Stimulated activated CD4-positive, alpha-beta T cell treated with anti-CD3 and anti-CD28 coated beads, Interleukin-4, amount 100 ng/mL, for 48 hours (primary cell): ENCODE measurements at regions not wholly inside any gene's neighbourhood (a gene's known extent, or its start where the extent isn't known, plus 50 kb on each side); places are given as distances from the start of the nearest gene placed in this dataset.
"Not testable (repeated sequence)": the region's sequence is repeated elsewhere in the genome, so short reads cannot be mapped to it uniquely, and the experiment has no call there.

Experiments
- DNase-seq, 2 donors: peaks; one replicate each; pipeline ENCODE4 v3.0.0-alpha.2; 2020; ENCODE audit warnings: low read depth in 2 of 2

DNA sequence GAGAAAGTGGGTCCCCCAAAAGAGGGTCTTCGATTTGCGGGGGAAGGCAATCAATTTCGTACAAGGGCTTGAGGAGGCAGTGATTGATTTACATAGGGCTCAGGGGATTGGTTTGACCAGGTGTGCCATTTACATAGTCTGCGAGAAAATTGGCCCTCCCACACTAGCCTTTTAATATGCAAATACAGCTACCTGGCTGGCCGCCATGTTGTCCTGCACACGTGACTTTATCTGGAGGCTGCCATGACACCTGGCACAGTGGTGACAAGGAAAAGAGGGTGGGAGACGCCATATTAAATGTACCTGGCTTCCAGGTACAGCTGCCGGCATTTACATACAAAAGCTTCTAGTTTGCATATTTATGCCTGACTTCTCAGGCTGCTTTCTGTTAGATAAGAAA, 1577.2 kb upstream of the LRRTM3 start:
- no peak for DNase-seq

DNA sequence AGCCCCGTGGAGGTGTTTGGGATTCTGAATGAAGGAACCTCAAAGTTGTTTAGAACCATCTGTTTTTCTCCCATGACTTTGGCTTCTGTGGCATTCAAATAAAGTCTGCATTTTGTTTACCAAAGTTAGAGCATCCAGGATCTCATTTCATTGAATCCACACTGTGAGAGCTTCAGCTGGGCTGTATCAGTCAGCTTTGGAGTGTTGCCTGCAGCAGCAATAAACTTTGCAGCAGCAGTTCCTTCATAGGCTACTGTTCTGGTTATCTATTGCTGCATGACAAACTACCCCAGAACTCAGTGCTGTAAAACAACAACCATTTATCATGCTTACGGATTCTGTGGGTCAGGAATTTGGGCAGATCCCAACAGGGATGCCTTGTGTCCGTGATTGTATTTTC, 1575.2 kb upstream of the LRRTM3 start:
- no peak for DNase-seq

DNA sequence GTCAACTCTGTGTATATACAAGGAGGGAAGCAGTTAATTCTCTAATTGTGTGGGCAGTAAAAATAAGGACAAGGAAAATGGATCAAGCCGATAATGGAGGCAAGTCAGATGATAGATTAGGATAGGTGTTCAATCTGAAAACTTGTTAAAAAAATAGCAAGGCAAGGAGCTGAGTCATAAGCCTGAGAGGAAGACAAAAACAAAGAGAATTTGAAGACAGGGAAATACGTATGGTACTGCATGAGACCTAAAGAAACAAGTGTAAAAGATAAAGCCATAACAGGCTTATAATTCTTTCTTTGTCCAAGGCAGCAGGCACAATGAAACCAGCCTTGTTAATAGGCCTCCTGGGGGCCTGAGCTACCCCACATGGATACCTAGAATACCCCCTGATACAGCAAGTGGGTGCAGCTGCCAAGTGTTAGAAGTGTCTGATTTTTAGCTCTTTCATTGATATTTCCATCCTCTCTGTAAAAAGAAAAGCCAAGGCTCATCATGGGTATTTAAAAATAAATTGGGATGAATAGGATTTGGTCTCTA, 1570.6 kb upstream of the LRRTM3 start:
- DNase-seq = no peak

DNA sequence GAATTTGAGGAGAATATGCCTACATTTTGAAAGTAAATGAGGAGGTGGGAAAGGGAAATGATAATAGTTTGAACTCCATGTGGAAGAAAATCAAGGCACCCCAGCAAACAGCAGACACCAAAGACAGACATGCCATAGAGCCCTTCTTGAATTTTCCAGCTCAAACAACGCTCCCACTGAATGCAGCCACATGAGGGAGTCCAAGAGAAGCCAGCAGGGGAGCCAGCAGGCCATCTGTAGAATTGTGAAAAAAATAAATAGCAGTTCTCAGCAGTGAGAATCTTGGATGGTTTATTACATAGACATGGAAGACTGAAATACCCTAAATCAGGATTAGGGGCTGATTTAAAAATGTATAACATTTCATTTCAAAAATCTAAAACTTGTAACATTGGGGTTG, 1567.3 kb upstream of the LRRTM3 start:
- DNase-seq = no peak

DNA sequence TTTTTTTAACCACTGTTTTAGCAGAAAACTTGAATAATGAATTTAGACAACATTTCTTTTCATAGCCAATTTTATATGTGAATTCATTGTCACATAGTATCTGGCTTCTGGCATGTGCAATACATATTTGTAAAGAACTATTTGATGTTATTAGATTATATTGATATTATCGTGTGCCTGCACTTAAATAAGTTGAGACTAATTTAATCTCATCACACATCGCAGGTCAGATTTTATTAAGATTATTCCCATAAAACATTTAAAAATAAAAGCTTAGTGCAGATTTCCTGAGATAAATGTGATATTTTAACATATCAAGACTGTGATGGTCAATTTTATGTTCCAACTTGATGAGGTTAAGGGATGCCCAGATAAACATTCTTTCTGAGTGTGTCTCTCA, 1565.3 kb upstream of the LRRTM3 start:
- no peak for DNase-seq

DNA sequence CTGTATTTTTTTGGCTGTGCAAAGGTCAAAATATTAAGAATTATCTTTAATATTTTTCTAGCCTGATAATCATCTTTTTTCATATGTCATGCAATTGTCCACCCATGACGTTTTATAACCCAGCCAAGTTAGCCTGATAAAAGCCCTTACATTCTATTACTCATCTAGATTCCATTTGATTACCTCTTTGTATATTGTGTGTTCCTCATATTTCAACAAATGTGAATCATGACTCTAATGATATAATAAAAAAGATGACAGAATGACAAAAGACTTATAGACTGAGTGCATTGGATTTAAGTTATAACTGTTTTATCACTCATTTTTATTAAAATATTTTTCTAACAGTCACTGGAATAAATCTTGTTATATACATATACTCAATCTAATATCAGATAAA, 1560.0 kb upstream of the LRRTM3 start:
- DNase-seq = no peak

DNA sequence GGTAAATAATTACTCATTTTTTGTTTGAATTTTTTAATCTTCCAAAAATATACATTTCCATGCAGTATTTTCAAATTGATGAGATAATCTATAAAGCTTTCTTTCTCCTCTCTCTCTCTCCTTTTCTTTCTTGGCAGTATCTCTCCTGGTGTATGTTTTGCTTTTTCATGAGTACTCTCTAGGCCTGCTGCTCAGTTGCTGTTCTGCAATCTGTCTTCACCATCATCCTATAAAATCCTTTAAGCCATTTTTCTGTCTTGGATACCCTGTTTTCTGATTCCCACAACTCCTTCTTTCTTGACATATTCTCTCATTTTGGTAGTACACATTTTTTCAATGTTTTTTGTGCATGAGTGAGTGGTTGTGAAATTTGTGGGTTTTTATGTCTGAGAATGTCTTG, 1558.1 kb upstream of the LRRTM3 start:
- no peak for DNase-seq

DNA sequence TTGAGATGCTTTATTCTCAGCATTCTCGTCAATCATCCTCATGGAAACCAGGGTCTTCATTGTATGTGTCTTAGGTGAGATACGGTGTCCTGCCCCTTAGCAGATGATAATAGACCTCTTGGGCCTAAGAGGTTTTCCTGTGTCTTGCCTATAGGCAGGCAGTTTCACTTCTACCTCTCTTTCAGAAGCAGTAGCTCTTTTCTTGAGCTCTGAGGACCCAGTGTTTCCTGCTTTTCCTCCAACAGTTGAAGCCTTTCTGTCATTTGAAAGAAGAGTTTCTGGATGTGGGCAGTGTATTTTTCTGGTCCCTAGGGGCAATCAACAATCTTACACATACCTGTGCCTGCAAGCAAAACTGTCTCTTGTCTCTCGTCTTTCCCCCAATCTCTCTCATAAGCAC, 1550.3 kb upstream of the LRRTM3 start:
- no peak for DNase-seq

DNA sequence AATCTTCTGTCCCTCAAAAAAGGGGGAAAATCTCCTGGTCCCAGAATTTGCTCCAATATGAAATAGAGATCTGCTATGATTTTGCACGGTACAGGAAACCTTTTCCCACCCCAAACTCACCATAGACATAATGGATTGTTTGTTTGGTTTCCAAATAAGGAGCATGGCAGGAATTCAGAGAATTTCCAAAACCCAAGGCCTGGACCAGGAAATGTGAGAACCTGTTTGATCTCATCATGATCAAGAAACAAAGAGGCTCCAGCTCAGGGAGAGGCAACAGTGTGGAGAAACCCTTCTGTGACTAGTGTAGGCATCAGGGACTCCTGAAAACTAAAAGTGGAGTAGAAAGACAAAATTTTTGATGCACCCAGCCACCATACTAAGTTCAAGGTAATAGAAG, 1548.1 kb upstream of the LRRTM3 start:
- DNase-seq = no peak

DNA sequence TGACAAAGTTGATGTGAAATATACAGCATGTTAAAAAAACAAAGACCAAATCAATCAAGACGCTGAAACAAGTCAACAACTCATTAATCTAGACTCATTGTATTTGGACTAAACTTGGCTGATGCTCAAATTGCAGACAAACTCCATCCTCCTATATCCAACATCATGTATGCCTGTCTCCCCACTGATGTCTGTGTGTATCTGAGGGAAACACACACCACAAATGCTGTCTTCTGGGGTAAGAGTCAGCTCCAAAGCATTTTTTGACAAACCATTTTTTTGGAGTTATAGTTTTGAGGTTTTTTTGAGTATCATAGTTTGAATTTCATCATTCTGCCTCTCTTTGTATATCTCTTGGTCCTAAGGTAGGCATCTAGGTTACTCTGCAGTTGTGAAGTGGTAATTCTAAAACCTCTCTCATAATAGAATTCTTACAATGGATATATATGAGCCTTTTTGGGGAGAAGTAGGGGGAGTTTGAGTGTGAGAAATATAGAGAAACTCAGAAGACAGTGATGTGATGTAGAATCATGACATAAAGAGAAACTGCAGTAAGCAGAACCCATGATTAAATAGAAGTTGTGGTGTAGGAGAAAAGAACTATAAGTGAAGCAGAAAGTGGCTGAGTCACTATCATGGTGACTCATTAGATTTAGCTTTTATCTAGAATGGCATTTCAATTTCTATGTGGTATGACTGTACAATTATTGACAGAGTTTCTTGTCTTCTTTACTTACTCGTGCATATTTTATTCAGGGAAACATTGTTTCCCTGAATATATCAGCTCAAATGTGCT, 1531.1 kb upstream of the LRRTM3 start:
- no peak for DNase-seq

DNA sequence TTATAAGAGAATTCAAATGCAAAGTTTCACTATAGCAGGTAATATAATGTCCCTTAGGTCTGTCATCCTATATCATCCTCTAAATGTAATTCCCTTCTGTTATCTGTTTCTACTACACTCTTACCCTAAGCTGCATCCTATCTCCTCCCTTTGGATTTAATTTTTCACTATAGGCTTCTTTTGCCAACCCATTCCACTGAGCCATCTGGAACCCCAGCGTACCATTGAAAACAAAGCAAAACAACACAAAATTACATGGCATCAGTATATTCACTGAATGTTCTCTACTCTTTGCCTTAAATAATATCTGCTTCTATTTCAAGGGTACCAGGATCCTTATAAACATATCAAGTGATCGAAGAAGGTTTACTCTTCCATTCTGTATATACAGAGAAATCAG, 1530.2 kb upstream of the LRRTM3 start:
- DNase-seq = no peak

DNA sequence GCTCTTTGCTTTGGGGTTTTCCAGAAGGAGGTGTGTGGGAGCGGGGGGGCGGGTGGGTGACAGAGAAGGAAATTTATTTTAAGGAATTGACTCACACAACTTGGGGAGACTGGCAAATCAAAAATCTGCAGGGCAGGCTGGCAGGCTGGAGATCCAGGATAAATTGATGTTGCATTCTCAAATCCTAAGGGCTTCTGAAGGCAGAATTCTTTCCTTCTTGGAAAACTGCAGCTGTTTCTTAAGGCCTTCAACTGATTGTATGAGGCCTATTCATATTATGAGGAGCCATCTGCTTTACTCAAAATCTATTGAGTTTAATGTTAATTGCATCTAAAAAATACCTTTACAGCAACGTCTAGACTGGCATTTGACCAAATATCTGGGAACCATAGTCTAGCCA, 1528.8 kb upstream of the LRRTM3 start:
- DNase-seq = no peak

DNA sequence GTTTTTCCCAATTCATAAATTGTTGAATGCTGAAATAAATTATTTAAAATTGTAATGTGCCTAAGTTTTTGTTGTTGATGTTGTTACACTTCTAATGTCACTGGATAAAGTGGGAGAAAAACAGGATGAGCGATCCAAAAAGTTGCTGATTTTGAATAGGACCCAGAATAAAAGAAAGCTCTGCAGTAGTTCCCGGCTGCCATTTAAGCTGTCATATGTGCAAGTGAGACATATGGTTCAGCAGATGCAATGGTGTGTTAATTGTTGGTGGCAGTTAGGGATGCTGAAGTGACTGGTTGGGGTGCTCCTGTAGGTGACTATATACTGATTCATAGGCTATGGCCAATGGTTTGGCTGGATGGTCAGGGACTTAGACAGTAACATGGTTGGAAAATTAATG, 1517.4 kb upstream of the LRRTM3 start:
- no peak for DNase-seq

DNA sequence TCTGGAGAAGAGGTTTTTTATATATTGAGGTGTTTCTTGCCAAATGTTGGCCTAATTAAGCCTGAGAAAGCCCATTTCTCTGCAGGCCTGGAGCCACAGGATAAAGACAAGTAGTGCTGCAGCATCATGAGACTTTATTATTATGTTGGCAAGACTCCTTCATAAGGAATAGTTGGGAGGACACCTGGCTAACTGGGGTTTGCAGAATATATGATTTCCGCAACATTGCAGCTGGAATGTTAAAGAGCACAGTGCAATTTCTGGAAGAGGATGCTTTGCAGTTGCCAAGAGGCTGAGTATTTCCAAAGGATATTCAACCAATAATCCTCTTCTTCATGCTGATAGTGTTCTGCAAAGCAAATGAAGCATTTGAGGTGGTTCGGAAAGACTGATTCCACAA, 1512.8 kb upstream of the LRRTM3 start:
- no peak for DNase-seq

DNA sequence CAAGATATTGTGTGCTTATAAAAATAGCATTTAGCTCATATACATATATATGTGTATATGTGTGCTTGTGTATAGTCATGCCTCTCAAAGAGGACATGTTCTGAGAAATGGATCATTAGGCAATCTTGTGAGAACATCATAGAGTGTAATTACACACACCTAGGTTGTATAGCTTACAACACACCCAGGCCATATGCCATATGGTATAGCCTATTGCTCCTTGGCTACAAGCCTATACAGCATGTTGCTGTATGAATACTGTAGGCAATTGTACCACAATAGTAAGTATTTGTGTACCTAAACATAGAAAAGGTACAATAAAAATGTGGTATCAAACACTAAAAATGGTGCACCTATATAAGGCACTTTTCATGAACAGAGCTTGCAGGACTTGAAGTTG, 1510.5 kb upstream of the LRRTM3 start:
- no peak for DNase-seq

DNA sequence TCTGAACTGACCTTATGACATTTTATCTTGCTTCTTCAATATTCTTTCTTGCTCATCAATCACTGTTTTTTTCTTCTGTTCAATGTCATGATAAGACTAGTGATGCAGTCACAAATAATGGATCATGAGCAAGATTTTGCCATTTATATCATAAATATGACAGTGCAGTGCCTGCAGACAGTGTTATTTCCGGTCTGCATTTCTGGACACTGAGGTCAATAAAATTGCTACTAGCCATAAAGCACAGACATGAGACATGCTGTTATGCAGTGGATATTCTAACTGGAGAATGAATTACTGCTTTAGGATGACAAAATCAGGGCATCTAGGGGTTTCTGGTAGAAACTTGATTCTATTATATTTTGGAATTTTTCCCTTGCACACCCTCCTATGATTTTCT, 1509.7 kb upstream of the LRRTM3 start:
- no peak for DNase-seq

DNA sequence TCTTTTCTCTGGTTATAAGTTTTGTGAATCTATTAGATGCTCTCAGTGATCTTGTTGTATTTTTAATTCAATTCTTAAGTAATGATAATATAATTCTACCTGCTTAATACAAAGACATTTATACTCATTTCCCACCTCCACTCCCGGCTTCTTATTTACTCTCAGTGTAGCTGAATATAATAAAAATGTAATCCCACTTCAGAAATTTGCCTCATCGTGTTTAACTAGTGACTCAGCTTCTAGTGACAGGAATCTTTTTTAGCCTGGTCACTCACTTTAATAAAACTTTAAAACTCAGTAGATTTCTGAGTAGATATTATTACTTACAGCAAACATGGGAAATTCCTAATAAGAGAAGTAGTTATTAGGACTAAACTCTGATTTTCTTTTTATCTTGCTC, 1506.2 kb upstream of the LRRTM3 start:
- no peak for DNase-seq

DNA sequence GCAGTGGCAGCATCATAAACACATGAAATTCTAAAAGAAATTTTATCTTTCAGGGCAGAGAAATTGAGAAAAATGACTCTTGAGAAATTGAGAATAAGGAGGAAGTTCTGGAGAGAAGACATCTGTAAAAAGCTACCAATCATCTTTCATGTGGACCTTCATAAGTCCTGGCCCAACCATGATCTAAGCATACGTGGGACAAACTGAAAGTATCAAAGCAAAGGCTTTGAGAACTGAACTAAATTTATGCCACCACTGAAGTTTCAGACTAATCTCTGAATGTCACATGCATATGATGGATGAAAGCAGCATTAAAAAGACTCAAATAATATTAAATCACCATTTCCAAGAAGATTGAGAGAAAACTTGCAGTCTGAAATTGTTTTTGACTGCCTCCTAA, 1502.8 kb upstream of the LRRTM3 start:
- no peak for DNase-seq

DNA sequence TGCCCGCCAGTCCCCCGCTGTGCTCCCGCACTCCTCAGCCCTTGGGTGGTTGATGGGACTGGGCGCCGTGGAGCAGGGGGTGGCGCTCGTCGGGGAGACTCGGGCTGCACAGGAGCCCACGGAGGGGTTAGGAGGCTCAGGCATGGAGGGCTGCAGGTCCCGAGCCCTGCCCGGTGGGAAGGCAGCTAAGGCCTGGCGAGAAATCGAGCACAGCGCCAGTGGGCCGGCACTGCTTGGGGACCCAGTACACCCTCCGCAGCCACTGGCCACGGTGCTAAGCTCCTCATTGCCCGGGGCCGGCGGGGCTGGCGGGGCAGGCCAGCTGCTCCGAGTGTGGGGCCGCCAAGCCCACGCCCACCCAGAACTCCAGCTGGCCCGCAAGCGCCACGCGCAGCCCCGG, 1496.5 kb upstream of the LRRTM3 start:
- DNase-seq = not testable (repeated sequence)

DNA sequence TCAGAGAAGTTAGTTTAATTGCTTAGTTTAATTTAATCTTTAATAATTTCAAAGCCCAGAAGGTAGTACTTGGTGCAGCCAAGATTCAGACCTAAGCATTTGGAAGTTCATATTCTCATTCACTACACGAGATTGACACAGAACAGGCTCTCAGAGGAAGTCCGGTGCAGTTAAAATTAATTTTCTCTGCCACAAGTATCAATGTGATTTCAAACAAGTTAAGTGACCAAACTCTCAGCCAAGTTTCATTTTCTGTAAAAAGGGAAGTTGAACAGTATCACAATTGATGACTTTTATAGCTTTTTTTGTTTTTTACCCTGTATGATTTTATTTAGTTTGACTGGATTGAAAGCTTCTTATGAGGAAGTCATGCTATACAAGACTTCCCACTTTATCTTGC, 1494.9 kb upstream of the LRRTM3 start:
- no peak for DNase-seq

DNA sequence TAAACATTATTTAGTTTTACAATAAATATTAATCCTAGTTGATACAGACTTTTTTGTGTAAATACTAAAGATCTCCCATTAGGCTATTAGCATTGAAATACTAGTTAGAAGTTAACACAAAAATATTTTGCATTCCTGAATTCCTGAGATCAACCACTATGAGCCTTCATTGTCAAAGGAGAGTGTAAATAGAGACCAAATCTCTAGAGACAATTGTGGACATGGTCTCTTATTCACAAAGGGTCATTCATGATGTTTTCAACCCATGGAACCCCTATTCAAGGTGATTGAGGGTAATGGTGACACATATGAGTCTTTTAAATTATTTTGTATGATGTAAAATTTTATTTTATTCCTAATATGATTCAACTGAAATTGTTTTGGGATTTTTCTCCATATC, 1454.8 kb upstream of the LRRTM3 start:
- DNase-seq = no peak

DNA sequence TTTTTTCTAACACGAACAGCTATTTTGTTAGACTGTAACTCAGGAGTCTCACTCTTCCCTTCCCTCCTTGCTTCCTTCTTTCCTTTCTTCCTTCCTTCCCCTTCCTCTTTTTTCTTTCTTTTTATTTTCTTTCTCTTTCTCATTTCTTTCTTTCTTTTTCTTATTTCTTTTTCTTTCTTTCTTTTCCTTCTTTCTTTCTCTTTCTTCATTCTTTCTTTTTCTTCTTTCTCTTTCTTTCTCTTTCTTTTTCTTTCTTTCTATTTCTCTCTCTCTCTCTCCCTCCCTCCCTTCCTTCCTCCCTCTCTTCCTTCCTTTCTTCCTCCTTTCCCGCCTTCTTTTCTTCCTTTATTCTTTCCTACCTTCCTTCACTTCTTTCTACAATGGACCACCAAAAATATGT, 1443.0 kb upstream of the LRRTM3 start:
- DNase-seq = no peak

DNA sequence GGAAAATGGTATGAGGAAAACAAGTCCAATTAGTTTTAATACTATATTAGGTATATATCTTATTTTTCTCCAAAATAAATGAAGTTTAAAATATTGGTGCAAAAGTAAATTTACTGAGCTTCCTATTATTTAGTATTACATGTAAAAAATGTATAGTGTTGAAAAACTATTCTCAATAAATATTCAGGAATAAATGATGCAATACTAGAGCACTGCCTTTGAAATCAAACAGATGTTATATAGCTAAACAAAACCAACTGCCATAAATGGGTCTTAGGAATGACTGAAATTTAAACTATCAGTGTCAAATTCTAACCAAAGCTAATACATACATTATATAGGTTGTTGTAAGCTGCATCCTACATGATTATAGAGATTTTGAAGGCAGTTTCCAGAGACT, 1434.0 kb upstream of the LRRTM3 start:
- DNase-seq = no peak

DNA sequence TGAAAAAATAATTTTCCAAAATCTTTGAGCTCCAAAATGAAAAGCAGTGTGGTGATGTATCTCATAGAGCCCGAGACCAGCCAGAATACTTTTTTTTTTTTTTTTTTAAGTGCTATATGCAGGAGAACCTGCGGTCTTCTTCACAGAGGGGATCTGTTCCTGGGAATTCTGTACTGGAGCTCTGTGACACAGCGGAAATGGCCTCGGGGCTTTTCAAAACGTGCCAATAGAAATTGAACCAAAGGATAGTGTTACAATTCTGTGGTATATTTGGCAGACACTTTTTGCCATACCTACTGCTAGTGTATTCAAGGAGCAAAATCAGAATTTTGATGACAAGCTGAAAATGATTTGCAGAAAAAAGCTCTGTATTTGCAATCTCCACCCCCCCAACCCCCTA, 1429.3 kb upstream of the LRRTM3 start:
- no peak for DNase-seq
